Duodenal mucosa (tissue), 2 donors: ENCODE measurements at regions not wholly inside any gene's neighbourhood (a gene's known extent, or its start where the extent isn't known, plus 50 kb on each side); places are given as distances from the start of the nearest gene placed in this dataset.

ENCODE experiments used
- H3K27ac ChIP-seq: one replicate; pipeline ENCODE4 v1.7.0; 2013; ENCODE audit warnings: low read depth, low read length
- H3K27me3 ChIP-seq, 2 donors: one replicate each; pipeline ENCODE4 v1.7.0; 2013; ENCODE audit warnings: low read length in 2 of 2, control low read depth in 1 of 2; ENCODE audit not compliant: insufficient read depth in 2 of 2, control insufficient read depth in 1 of 2
- H3K36me3 ChIP-seq, 2 donors: one replicate each; pipeline ENCODE4 v1.7.0; 2013; ENCODE audit warnings: low read length in 2 of 2, control low read depth in 1 of 2; ENCODE audit not compliant: insufficient read depth in 2 of 2, control insufficient read depth in 1 of 2
- H3K4me1 ChIP-seq, 2 donors: one replicate each; pipeline ENCODE4 v1.7.0; 2013; ENCODE audit warnings: low read length in 2 of 2, control low read depth in 1 of 2; ENCODE audit not compliant: insufficient read depth in 2 of 2, control insufficient read depth in 1 of 2
- H3K4me3 ChIP-seq, 2 donors: one replicate each; pipeline ENCODE4 v1.7.0; 2013; ENCODE audit warnings: low read length in 2 of 2, low read depth in 1 of 2
- H3K9ac ChIP-seq, 2 donors: one replicate each; pipeline ENCODE4 v1.7.0; 2013; ENCODE audit warnings: low read length in 2 of 2, low read depth in 1 of 2
- H3K9me3 ChIP-seq, 2 donors: one replicate each; pipeline ENCODE4 v1.7.0; 2013; ENCODE audit warnings: low read length in 2 of 2, control low read depth in 1 of 2; ENCODE audit not compliant: control insufficient read depth in 1 of 2

- Histone ChIP-seq H3K4me3 (no peak overlapping the region), H3K4me1 (no peaks in the 10 kb centered on the region)
Measured at GRCh38 chr13:58434943-58435342, 803.4 kb downstream of the PCDH17 start.

GRCh38 chr13:58437427-58437826 lies 805.9 kb downstream of the PCDH17 start:
- H3K9me3 ChIP-seq, result peaks cover 0 to 7% of the 10 kb centered on the region in 2 donors
- no peaks in the 10 kb centered on the region for H3K27me3 ChIP-seq
- H3K9ac ChIP-seq, result no peak overlapping the region
- no peak overlapping the region for H3K27ac ChIP-seq
- H3K36me3 ChIP-seq, result no peaks in the 10 kb centered on the region
- H3K4me3 ChIP-seq, result no peak overlapping the region
- no peaks in the 10 kb centered on the region for H3K4me1 ChIP-seq

More at GRCh38 chr13:58434943-58435342, 803.4 kb downstream of the PCDH17 start:
- H3K36me3 ChIP-seq, result no peaks in the 10 kb centered on the region
- no peak overlapping the region for H3K27ac ChIP-seq
- H3K9me3 ChIP-seq, result peaks cover 2 to 11% of the 10 kb centered on the region in 2 donors
- H3K27me3 ChIP-seq, result no peaks in the 10 kb centered on the region
- no peak overlapping the region for H3K9ac ChIP-seq

DNA sequence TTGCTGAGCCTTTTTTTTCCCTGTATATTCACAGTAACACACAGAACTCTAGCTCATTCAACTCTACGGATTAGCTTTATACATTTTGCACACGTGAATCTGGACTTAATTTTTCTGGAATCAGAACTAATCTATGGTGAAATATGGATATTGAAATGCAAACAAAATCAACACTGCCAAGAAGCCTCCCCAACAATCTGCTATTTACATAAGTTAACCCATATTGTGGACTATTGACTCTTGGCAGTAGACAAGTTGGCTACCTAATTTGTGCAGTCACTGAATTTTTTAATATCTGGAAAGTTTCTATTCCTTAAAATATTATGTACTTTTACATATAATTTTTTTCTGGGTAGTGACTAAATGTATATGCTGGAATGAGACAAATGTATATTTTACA lies 815.4 kb downstream of the PCDH17 start:
- H3K27ac ChIP-seq, result no peak overlapping the region
- H3K27me3 ChIP-seq, result no peaks in the 10 kb centered on the region
- H3K4me3 ChIP-seq, result no peak overlapping the region
- H3K9ac ChIP-seq, result no peak overlapping the region
- H3K4me1 ChIP-seq, result no peaks in the 10 kb centered on the region
- H3K9me3 ChIP-seq, result peaks cover 0 to 3% of the 10 kb centered on the region in 2 donors
- no peaks in the 10 kb centered on the region for H3K36me3 ChIP-seq

GRCh38 chr13:58452123-58452623 lies 820.6 kb downstream of the PCDH17 start:
- H3K9me3 ChIP-seq, result peaks cover 2 to 8% of the 10 kb centered on the region in 2 donors
- H3K9ac ChIP-seq, result no peak overlapping the region
- no peak overlapping the region for H3K27ac ChIP-seq
- no peaks in the 10 kb centered on the region for H3K4me1 ChIP-seq
- no peak overlapping the region for H3K4me3 ChIP-seq
- no peaks in the 10 kb centered on the region for H3K27me3 ChIP-seq
- no peaks in the 10 kb centered on the region for H3K36me3 ChIP-seq

GRCh38 chr13:58455094-58455493 lies 823.5 kb downstream of the PCDH17 start:
- H3K27ac ChIP-seq, result no peak overlapping the region
- H3K4me1 ChIP-seq, result no peaks in the 10 kb centered on the region
- H3K9me3 ChIP-seq, result peaks cover 2 to 8% of the 10 kb centered on the region in 2 donors
- no peak overlapping the region for H3K4me3 ChIP-seq
- no peak overlapping the region for H3K9ac ChIP-seq
- H3K36me3 ChIP-seq, result no peaks in the 10 kb centered on the region
- no peaks in the 10 kb centered on the region for H3K27me3 ChIP-seq

GRCh38 chr13:58461217-58461616 lies 829.7 kb downstream of the PCDH17 start:
- Histone ChIP-seq H3K36me3 (no peaks in the 10 kb centered on the region), H3K4me1 (no peaks in the 10 kb centered on the region), H3K27me3 (no peaks in the 10 kb centered on the region), H3K9ac (no peak overlapping the region), H3K27ac (no peak overlapping the region), H3K4me3 (no peak overlapping the region), H3K9me3 (peaks cover 0 to under 1% of the 10 kb centered on the region in 2 donors)

DNA sequence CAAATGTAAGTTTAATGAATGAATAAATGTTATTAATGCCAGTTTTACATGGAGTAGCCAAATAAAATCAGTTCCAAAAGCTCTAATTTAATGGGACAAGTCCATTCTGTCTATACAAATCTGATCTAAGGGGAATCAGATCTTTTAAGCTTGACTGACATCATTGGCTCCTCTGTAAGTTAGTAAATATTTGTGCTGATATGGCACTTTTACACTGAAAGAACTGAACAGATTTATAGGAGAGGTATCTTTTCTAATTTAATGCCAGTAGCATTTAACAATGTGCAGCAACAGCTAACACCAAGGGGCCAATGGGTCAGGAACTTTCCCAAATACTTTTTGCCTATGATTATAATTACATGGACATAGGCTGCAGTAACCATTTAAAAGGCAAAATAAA lies 832.3 kb downstream of the PCDH17 start:
- no peaks in the 10 kb centered on the region for H3K36me3 ChIP-seq
- H3K27ac ChIP-seq, result no peak overlapping the region
- no peaks in the 10 kb centered on the region for H3K27me3 ChIP-seq
- no peak overlapping the region for H3K4me3 ChIP-seq
- H3K9me3 ChIP-seq, result peaks cover 0 to 6% of the 10 kb centered on the region in 2 donors
- no peaks in the 10 kb centered on the region for H3K4me1 ChIP-seq
- no peak overlapping the region for H3K9ac ChIP-seq

- H3K4me3 ChIP-seq, result no peak overlapping the region
Measured at GRCh38 chr13:58467176-58467575, 835.6 kb downstream of the PCDH17 start.

GRCh38 chr13:58472483-58472882 lies 840.9 kb downstream of the PCDH17 start:
- H3K4me1 ChIP-seq, result no peaks in the 10 kb centered on the region

More at GRCh38 chr13:58467176-58467575, 835.6 kb downstream of the PCDH17 start:
- Histone ChIP-seq H3K9me3 (peaks cover 0 to 6% of the 10 kb centered on the region in 2 donors), H3K9ac (no peak overlapping the region), H3K27ac (no peak overlapping the region), H3K27me3 (no peaks in the 10 kb centered on the region), H3K36me3 (no peaks in the 10 kb centered on the region), H3K4me1 (no peaks in the 10 kb centered on the region)

GRCh38 chr13:58474581-58474980 lies 843.0 kb downstream of the PCDH17 start:
- H3K9me3 ChIP-seq, result peaks cover 2 to 5% of the 10 kb centered on the region in 2 donors
- no peaks in the 10 kb centered on the region for H3K4me1 ChIP-seq
- H3K27me3 ChIP-seq, result no peaks in the 10 kb centered on the region
- no peak overlapping the region for H3K9ac ChIP-seq
- no peaks in the 10 kb centered on the region for H3K36me3 ChIP-seq
- H3K27ac ChIP-seq, result no peak overlapping the region
- H3K4me3 ChIP-seq, result no peak overlapping the region

More at GRCh38 chr13:58472483-58472882, 840.9 kb downstream of the PCDH17 start:
- Histone ChIP-seq H3K9ac (no peak overlapping the region), H3K27ac (no peak overlapping the region), H3K36me3 (no peaks in the 10 kb centered on the region), H3K4me3 (no peak overlapping the region), H3K27me3 (no peaks in the 10 kb centered on the region), H3K9me3 (peaks cover 0 to 2% of the 10 kb centered on the region in 2 donors)
